ENCODE measurements at regions not wholly inside any gene's neighbourhood (a gene's known extent, or its start where the extent isn't known, plus 50 kb on each side); places are given as distances from the start of the nearest gene placed in this dataset.

DNA sequence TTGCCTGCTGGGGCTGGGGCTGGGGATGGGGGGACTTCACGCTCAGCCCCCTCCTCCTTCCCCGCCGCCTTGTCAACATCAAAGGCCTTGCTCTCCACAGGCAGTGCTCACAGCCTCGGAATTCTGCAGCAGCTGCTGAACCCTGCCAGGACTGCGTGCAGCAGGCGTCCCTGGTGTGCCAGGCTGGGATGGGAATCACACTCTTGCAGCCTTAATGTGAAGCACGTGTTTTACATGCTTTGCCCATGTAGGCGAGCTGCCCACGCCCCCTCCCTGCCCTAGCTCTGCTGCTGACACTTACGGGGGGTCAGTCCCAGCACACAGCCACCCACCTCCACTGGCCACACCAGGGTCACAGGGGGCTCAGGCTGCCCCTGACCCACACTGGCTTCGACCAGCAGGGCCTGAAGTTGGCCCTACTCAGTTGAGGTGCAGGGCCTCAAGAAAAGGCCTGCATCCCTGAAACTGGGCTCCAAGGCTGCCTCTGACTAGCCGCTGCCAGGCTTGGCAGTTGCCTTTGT is 276.2 kb upstream of the RTL1 start:
- no peak for ATAC-seq
- intact Hi-C loops (cut with DNase I) = no loop called here
- WGBS = 88% methylated on average over 12 of the region's 12 CpGs
- H3K27ac ChIP-seq (ENCODE audit: low read length) = no peak overlapping the region
- no peaks in the 10 kb centered on the region for H3K27me3 ChIP-seq (ENCODE audit: control insufficient read depth, insufficient read depth)
- DNase-seq = no peak
- peaks cover 4% of the 10 kb centered on the region for H3K9me3 ChIP-seq (ENCODE audit: control insufficient read depth, low read length)
- no peak overlapping the region for H3K4me3 ChIP-seq (ENCODE audit: low read length)
- no peaks in the 10 kb centered on the region for H3K4me1 ChIP-seq (ENCODE audit: control insufficient read depth, insufficient read depth, low read length)

DNA sequence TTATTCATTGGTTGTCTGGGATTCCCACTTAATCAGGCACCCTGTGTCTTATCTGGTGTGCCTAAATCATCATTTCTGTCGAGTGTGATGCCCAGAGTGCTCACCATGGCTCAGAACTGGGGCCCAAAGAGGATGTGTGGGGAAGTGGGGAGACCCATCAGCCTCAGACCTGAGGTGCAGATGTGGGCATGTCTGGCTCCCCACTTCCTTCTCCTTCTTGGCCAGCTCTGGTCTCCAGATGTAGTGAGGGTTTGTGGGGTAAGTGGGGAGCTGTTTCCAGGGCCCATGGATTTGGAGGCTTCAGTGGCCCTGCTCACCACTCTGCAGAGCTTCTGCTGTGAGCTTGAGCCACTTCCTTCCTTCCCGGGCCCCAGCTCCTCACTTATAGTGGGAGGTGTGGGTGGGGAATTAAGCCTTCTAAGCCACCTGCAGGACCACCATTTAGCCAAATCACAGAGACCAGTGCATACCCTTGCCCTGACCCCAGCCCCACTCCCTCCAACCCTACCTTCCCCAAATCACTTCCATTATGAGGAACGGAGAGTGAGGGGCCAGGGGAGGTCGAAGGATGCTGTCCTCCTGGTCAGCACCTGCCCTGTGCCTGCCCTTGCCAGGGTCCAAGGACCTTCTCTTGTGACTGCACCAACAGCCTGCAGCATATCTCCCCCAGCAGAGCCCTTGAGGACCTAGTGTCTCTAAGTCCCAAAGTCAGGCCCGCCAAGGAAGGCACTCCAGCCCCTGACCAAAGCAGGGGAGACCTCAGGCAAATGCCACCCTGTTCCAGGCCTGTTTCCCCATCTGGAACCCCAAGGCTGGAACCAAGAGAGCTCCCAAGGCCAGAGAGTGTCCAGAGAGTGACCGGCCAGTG is 278.2 kb upstream of the RTL1 start:
- H3K9me3 ChIP-seq (ENCODE audit: control insufficient read depth, low read length) = peaks cover 4% of the 10 kb centered on the region
- intact Hi-C loops (cut with DNase I) = no loop called here
- no peak overlapping the region for H3K27ac ChIP-seq (ENCODE audit: low read length)
- ATAC-seq (no peak), DNase-seq (no peak)
- no peaks in the 10 kb centered on the region for H3K4me1 ChIP-seq (ENCODE audit: control insufficient read depth, insufficient read depth, low read length)
- WGBS = 78% methylated on average over 6 of the region's 6 CpGs
- no peaks in the 10 kb centered on the region for H3K27me3 ChIP-seq (ENCODE audit: control insufficient read depth, insufficient read depth)
- no peak overlapping the region for H3K4me3 ChIP-seq (ENCODE audit: low read length)

DNA sequence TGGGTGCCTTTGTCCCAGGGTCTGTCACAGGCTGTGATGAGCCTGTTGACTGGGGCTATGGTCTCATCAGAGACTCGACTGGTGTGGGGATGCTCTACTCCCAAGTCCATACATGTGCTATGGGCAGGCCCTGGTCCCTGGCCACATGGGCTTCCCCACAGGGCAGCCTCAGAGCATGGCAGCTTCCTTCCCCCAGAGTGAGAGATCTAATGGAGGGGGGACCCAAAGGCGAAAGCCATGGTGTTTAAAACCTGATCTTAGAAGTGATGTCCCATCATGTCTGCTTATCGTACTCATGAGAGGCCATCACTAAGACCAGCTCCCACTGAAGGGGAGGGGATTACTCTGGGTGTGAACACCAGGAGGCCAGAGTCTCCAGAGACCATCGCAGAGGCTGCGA is 279.0 kb upstream of the RTL1 start:
- intact Hi-C loops (cut with DNase I) = no loop called here
- Histone ChIP-seq H3K4me3 (ENCODE audit: low read length) (no peak overlapping the region), H3K27me3 (ENCODE audit: control insufficient read depth, insufficient read depth) (no peaks in the 10 kb centered on the region), H3K27ac (ENCODE audit: low read length) (no peak overlapping the region), H3K9me3 (ENCODE audit: control insufficient read depth, low read length) (peaks cover 4% of the 10 kb centered on the region), H3K4me1 (ENCODE audit: control insufficient read depth, insufficient read depth, low read length) (no peaks in the 10 kb centered on the region)
- ATAC-seq = no peak
- DNase-seq = no peak
- 72% methylated on average over 5 of the region's 5 CpGs for WGBS

DNA sequence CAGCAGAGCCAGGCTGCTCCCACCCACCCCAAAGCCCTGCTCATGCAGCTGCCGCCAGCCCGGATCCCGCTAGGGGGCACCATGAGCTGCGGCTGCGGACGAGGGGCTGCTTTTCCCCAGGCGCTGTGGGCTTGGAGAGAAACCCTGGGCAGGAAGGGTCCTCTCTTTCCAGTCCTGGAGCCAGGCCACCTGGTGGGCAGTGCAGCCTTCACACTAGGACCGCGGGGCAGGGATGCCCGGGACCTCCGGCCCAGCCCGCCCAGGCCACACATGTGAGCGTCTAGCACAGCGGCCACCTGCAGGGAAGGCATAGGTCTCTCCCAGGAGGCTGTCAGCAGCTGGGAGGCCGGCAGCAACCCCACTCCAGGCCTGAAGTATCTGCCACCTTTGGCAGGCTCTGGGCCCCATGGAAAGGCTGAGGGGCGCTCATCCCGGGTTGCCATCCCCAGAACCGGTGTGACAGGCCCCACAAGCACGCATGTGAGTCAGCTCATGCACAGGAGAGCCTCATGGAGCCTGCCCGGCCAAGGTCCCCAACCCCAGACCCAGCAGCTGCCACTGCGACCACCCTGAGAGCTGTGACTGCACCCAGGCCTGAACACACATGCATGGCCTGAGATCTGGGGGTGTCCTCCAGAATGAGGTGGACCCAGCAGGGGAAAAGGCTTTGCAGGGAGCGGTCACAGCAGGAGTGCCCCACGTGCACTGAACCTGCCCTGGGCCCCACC is 280.0 kb upstream of the RTL1 start:
- peak in 1 of 3 donors; percentile 55 for DNase-seq
- H3K27me3 ChIP-seq (ENCODE audit: control insufficient read depth, insufficient read depth) = no peaks in the 10 kb centered on the region
- 49% methylated on average over 23 of the region's 23 CpGs for WGBS

DNA sequence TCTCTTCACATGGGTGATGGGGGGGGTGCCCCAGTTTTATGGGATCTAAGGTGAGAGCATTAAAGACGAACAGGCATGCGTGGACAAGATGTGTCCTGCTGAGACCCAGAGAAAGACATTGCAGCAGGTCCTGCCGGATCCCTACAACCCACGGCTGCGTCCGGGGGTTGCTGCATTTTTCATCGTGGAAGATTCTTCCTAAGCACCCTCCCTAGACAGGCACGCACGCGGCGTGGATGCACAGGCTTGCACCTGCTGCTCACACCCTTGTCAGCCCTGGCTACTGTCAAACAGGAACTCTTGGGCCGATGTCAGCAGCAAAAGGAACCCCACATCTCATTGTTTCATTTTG is 280.6 kb upstream of the RTL1 start:
- Histone ChIP-seq H3K27ac (ENCODE audit: low read length) (no peak overlapping the region), H3K4me3 (ENCODE audit: low read length) (no peak overlapping the region), H3K27me3 (ENCODE audit: control insufficient read depth, insufficient read depth) (no peaks in the 10 kb centered on the region), H3K9me3 (ENCODE audit: control insufficient read depth, low read length) (peaks cover 4% of the 10 kb centered on the region), H3K4me1 (ENCODE audit: control insufficient read depth, insufficient read depth, low read length) (no peaks in the 10 kb centered on the region)
- intact Hi-C loops (cut with DNase I) = no loop called here
- ATAC-seq (no peak), DNase-seq (no peak)
- 83% methylated on average over 12 of the region's 12 CpGs for WGBS

More for the DNA sequence above, 280.0 kb upstream of the RTL1 start:
- no peak overlapping the region for H3K4me3 ChIP-seq (ENCODE audit: low read length)
- ATAC-seq = peak in 1 of 2 donors; percentile 15
- H3K27ac ChIP-seq (ENCODE audit: low read length) = no peak overlapping the region
- H3K9me3 ChIP-seq (ENCODE audit: control insufficient read depth, low read length) = peaks cover 4% of the 10 kb centered on the region
- intact Hi-C loops (cut with DNase I) = no loop called here
- no peaks in the 10 kb centered on the region for H3K4me1 ChIP-seq (ENCODE audit: control insufficient read depth, insufficient read depth, low read length)

DNA sequence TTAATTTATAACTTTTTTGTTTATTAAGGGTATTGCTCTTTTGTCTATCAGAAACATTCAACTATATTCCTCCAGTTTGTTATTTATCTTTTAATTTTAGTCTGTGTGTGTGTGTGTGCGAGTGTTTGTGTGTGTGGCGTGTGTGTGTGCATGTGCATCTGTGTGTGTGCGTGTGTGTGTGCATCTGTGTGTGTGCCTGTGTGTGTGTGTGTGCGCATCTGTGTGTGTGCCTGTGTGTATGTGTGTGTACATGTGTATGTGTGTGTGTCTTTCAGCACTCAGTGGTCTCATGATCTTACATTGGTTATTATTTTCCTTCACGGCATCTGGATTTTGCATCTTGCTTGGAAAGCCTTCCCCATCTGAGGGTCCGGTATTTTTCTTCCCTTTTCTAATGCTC is 281.1 kb upstream of the RTL1 start:
- H3K4me1 ChIP-seq (ENCODE audit: control insufficient read depth, insufficient read depth, low read length) = no peaks in the 10 kb centered on the region
- no peak overlapping the region for H3K27ac ChIP-seq (ENCODE audit: low read length)
- DNase-seq = no peak
- intact Hi-C loops (cut with DNase I) = no loop called here
- H3K4me3 ChIP-seq (ENCODE audit: low read length) = no peak overlapping the region
- no peak for ATAC-seq
- WGBS = 88% methylated on average over 6 of the region's 6 CpGs
- peaks cover 4% of the 10 kb centered on the region for H3K9me3 ChIP-seq (ENCODE audit: control insufficient read depth, low read length)
- no peaks in the 10 kb centered on the region for H3K27me3 ChIP-seq (ENCODE audit: control insufficient read depth, insufficient read depth)

DNA sequence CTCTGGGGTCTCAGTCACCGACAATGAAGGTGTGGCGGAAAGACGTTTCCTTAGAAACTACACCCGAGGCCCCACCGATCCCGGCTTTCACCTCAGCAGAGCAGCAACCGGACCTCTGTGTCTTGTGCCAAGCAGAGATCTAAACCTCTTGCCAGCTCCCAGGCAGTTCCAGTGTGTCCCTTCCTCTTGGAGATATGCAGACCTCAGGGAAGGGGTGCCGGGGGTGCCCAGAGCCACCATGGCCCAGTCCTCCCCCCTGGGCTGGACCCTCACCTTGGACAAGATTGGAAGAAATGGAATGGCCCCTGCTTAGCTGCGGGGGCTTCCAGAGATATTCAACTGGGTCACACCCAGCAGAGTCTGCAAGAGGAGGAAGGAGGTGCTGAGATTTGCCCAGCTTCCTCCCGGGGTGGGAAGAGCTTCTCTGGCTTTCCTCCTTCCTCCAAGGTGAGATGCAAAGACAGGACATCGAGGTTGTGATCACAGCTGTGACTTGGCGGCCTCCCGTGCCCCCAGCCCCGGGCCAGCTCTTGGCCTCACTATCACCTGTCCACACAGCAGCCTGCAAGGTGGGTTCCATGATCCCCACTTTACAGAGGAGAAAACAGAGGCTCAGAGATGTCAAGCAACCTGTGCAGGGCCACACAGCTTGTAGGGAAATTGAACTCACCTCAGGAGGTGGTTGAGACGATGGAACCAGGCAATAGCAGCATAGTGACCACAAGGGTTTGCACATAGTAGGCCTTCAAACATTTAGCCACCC is 281.7 kb upstream of the RTL1 start:
- no peak for ATAC-seq
- H3K9me3 ChIP-seq (ENCODE audit: control insufficient read depth, low read length) = peaks cover 4% of the 10 kb centered on the region
- no peak overlapping the region for H3K27ac ChIP-seq (ENCODE audit: low read length)
- no peak for DNase-seq
- H3K27me3 ChIP-seq (ENCODE audit: control insufficient read depth, insufficient read depth) = no peaks in the 10 kb centered on the region
- H3K4me3 ChIP-seq (ENCODE audit: low read length) = no peak overlapping the region
- WGBS = 72% methylated on average over 15 of the region's 15 CpGs
- H3K4me1 ChIP-seq (ENCODE audit: control insufficient read depth, insufficient read depth, low read length) = no peaks in the 10 kb centered on the region
- intact Hi-C loops (cut with DNase I) = no loop called here

DNA sequence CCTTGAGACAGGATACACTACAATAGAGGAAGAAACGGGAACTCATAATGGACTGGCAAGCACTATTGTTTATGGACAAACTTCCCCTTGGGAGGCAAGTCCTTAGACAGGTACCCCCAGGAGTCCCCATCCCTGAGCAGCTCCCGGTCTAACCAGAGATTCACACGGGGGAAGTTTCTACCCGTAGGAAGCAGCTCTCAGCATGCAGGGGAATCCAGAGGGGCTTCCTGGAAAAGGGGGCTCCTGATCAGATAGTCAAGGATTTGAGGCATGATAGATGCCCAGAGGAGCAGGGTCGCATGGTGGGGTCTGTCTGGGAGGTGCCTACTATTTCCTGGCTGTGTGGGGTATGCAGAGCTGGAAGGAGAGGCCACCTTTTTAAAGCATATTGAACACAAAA is 282.4 kb upstream of the RTL1 start:
- H3K4me1 ChIP-seq (ENCODE audit: control insufficient read depth, insufficient read depth, low read length) = no peaks in the 10 kb centered on the region

DNA sequence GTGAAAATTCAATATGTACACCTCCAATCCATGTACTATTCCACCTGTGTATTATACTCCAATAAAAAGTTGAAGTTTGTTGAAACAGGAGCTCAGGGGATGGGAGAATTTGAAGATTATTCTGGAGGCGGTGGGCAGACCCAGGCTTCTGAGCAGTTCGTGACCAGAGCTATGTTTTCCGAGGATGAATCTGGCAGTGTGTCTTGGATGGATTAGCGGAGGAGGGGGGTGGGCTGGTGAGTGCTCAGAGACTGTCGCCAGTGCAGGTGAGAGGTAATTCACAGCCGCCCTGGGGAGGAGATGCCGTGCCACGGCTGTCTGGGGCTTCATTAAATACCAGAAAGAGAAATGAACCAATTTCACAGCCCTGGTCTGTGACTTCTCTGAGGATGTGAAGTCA is 283.0 kb upstream of the RTL1 start:
- intact Hi-C loops (cut with DNase I) = no loop called here
- ATAC-seq = no peak

More for the DNA sequence above, 282.4 kb upstream of the RTL1 start:
- H3K9me3 ChIP-seq (ENCODE audit: control insufficient read depth, low read length) = peaks cover 2% of the 10 kb centered on the region
- intact Hi-C loops (cut with DNase I) = no loop called here
- no peak overlapping the region for H3K4me3 ChIP-seq (ENCODE audit: low read length)
- H3K27ac ChIP-seq (ENCODE audit: low read length) = no peak overlapping the region
- DNase-seq (no peak), ATAC-seq (no peak)
- H3K27me3 ChIP-seq (ENCODE audit: control insufficient read depth, insufficient read depth) = no peaks in the 10 kb centered on the region
- 52% methylated on average over 5 of the region's 5 CpGs for WGBS

DNA sequence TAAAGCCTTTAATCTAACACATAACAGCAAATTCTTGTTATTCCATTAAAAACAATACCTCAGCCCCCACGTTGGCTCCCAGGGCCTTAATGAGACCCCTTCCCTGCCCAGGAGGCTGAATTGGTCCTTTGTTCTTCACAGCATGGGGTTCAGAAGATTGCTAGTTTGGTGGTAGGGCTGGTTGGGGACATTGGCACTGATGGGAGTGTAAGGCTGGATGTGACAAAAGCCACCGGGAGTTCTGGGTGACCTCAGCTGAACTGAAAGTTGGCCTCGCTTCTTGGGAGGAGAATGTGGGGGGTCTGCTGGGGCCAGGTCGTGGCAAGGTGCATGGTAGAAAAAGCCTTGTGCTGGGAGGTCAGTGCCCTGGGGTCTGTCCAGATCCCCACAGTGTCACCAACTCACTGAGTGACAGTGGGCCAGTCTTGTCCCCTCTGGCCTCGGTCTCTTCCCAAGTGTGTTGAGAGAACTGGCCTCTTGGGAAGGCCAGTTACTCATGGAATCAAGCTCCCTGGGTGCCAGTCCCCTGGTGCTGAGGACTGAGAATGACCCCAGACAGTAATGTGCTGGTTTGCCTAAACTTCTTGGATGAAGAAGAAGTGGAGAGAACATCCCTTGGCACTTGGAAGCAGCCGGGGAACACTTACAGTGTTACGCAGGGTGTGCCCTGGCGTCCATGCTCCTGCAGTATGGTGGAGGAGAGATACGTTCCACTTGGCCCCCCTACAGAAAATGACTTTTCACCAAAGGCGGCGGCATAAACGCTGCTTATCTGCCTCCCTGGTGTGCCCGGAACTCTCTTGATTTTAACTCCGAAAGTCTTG is 283.7 kb upstream of the RTL1 start:
- DNase-seq = no peak
- intact Hi-C loops (cut with DNase I) = no loop called here
- 69% methylated on average over 14 of the region's 14 CpGs for WGBS

More for the DNA sequence above, 283.0 kb upstream of the RTL1 start:
- Histone ChIP-seq H3K27me3 (ENCODE audit: control insufficient read depth, insufficient read depth) (no peaks in the 10 kb centered on the region), H3K27ac (ENCODE audit: low read length) (no peak overlapping the region), H3K4me3 (ENCODE audit: low read length) (no peak overlapping the region), H3K9me3 (ENCODE audit: control insufficient read depth, low read length) (no peaks in the 10 kb centered on the region), H3K4me1 (ENCODE audit: control insufficient read depth, insufficient read depth, low read length) (no peaks in the 10 kb centered on the region)
- 82% methylated on average over 8 of the region's 8 CpGs for WGBS
- DNase-seq = no peak

More for the DNA sequence above, 283.7 kb upstream of the RTL1 start:
- H3K27ac ChIP-seq (ENCODE audit: low read length) = no peak overlapping the region
- H3K4me1 ChIP-seq (ENCODE audit: control insufficient read depth, insufficient read depth, low read length) = no peaks in the 10 kb centered on the region
- H3K9me3 ChIP-seq (ENCODE audit: control insufficient read depth, low read length) = no peaks in the 10 kb centered on the region
- no peak overlapping the region for H3K4me3 ChIP-seq (ENCODE audit: low read length)
- ATAC-seq = no peak
- no peaks in the 10 kb centered on the region for H3K27me3 ChIP-seq (ENCODE audit: control insufficient read depth, insufficient read depth)
